ENCODE measurements at regions not wholly inside any gene's neighbourhood (a gene's known extent, or its start where the extent isn't known, plus 50 kb on each side); places are given as distances from the start of the nearest gene placed in this dataset.

- H3K4me1 Mint-ChIP-seq (ENCODE audit: low read depth): peaks cover 60% of the 10 kb centered on the region
- TF ChIP-seq, protein P1, sequence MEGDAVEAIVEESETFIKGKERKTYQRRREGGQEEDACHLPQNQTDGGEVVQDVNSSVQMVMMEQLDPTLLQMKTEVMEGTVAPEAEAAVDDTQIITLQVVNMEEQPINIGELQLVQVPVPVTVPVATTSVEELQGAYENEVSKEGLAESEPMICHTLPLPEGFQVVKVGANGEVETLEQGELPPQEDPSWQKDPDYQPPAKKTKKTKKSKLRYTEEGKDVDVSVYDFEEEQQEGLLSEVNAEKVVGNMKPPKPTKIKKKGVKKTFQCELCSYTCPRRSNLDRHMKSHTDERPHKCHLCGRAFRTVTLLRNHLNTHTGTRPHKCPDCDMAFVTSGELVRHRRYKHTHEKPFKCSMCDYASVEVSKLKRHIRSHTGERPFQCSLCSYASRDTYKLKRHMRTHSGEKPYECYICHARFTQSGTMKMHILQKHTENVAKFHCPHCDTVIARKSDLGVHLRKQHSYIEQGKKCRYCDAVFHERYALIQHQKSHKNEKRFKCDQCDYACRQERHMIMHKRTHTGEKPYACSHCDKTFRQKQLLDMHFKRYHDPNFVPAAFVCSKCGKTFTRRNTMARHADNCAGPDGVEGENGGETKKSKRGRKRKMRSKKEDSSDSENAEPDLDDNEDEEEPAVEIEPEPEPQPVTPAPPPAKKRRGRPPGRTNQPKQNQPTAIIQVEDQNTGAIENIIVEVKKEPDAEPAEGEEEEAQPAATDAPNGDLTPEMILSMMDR (IDR thresholded peaks at IDR 0.05): no peak
- no peak for DNase-seq
- H3K27ac Mint-ChIP-seq: peak overlapping the region; percentile 1; the same call in 1 of the 2 replicates
- H3K9me3 Mint-ChIP-seq: no peaks in the 10 kb centered on the region
- H3K27me3 Mint-ChIP-seq (ENCODE audit: insufficient read depth): no peaks in the 10 kb centered on the region; the same call in 1 of the 2 replicates
- no peaks in the 10 kb centered on the region for H3K36me3 Mint-ChIP-seq (ENCODE audit: low read depth)
- H3K4me3 Mint-ChIP-seq: no peak overlapping the region
Observed at GRCh38 chr6:4346659-4347333, 211.4 kb upstream of the ECI2 start.

GRCh38 chr6:4345543-4345942 is 210.2 kb upstream of the ECI2 start:
- H3K4me3 Mint-ChIP-seq: no peak overlapping the region

DNA sequence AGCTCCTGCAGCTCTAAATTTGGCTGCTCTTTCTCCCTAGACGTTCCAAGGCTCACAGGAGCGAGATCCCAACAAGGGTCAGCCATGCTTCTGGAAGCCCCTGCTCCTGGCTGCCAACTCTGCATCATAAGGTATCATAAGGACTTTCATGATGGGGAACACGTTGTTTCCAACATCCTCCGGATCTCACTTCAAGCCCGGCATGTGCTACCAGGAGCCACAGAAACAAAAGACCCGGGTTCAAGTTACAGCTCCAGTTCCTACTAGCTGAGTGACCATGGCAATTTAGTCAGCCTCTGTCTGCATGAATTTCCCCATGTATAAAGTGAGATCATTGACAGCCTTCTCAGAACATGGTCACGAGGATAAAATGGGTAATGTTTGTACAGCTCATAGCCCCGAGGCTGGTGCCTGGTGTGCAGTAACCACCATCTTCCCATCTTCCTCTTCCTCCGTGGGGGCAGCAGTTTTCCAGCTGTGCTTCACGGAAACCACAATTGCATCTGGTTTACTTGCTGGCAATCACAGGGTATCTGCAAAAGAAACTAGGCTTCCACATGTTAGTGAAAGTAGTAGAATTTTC is 209.0 kb upstream of the ECI2 start:
- H3K4me1 Mint-ChIP-seq (ENCODE audit: low read depth): peaks cover 39% of the 10 kb centered on the region
- TF ChIP-seq, protein P1 (IDR thresholded peaks at IDR 0.05): no peak
- peak overlapping the region; percentile 34; the same call in 1 of the 2 replicates for H3K27ac Mint-ChIP-seq
- no peak for DNase-seq
- H3K27me3 Mint-ChIP-seq (ENCODE audit: insufficient read depth): no peaks in the 10 kb centered on the region; the same call in 1 of the 2 replicates
- H3K4me3 Mint-ChIP-seq: no peak overlapping the region
- peaks cover 4% of the 10 kb centered on the region; the same call in 1 of the 2 replicates for H3K36me3 Mint-ChIP-seq (ENCODE audit: low read depth)
- H3K9me3 Mint-ChIP-seq: peaks cover 4% of the 10 kb centered on the region

More at GRCh38 chr6:4345543-4345942, 210.2 kb upstream of the ECI2 start:
- TF ChIP-seq, protein P1 (IDR thresholded peaks at IDR 0.05): no peak
- Mint-ChIP-seq H3K27ac (no peak overlapping the region), H3K27me3 (ENCODE audit: insufficient read depth) (no peaks in the 10 kb centered on the region; the same call in 1 of the 2 replicates), H3K4me1 (ENCODE audit: low read depth) (peaks cover 47% of the 10 kb centered on the region), H3K36me3 (ENCODE audit: low read depth) (no peaks in the 10 kb centered on the region), H3K9me3 (no peaks in the 10 kb centered on the region)
- no peak for DNase-seq

DNA sequence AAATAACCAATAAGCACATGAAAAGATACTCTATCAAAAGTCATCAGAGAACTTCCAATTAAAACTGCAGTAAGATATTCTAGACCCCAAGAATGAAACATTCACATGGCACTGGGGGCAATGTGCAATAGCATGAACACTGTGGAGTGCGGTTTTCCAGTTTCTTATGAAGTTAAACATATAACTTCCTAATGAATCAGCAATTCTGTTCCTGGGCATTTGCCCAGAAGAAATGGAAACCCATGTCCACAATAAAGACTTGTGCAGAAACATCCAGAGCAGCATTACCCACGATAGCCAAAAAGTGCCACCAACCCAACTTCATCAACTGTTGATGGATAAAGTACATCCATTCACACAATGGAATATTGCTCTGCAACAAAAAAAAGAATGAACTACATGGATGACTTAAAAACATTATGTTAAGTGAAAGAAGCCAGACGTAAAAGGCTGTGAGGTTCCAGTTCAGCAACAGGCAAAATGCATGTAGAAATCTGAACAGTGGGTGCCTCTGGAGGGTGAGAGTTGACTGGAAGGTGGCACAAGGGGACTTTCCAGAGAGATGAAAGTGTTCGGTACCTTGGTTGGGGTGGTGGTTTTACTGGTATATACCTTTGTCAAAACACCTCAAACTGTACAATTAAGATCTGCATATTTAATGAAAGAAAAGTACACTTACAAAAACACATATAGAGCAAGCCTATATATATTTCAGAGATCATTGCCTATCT is 207.2 kb upstream of the ECI2 start:
- Mint-ChIP-seq H3K4me1 (ENCODE audit: low read depth) (peaks cover 25% of the 10 kb centered on the region), H3K27ac (no peak overlapping the region), H3K36me3 (ENCODE audit: low read depth) (peaks cover 11% of the 10 kb centered on the region), H3K9me3 (peaks cover 4% of the 10 kb centered on the region), H3K27me3 (ENCODE audit: insufficient read depth) (no peaks in the 10 kb centered on the region; the same call in 1 of the 2 replicates), H3K4me3 (no peak overlapping the region)
- TF ChIP-seq, protein P1 (IDR thresholded peaks at IDR 0.05): no peak
- DNase-seq: no peak

- Mint-ChIP-seq H3K4me1 (ENCODE audit: low read depth) (peaks cover 14% of the 10 kb centered on the region), H3K9me3 (peaks cover 4% of the 10 kb centered on the region), H3K4me3 (no peak overlapping the region), H3K27me3 (ENCODE audit: insufficient read depth) (no peaks in the 10 kb centered on the region; the same call in 1 of the 2 replicates), H3K36me3 (ENCODE audit: low read depth) (peaks cover 11% of the 10 kb centered on the region), H3K27ac (no peak overlapping the region)
- TF ChIP-seq, protein P1 (IDR thresholded peaks at IDR 0.05): no peak
- no peak for DNase-seq
Observed at GRCh38 chr6:4341078-4341797, 205.9 kb upstream of the ECI2 start.
